IMR-90 (cell line): ENCODE measurements at regions not wholly inside any gene's neighbourhood (a gene's known extent, or its start where the extent isn't known, plus 50 kb on each side); places are given as distances from the start of the nearest gene placed in this dataset.
"Not testable (repeated sequence)": the region's sequence is repeated elsewhere in the genome, so short reads cannot be mapped to it uniquely, and the experiment has no call there.

Experiments
- ATAC-seq: fragments of 200-7000 bp; cut with Tn5 transposase; 2 replicates; pipeline ENCODE4 v1.9.1; 2020; ENCODE audit warnings: low read depth, mild to moderate bottlenecking, moderate library complexity
- BruUV-seq: library from RNA; stranded (reverse); fragments of 400-500 nt; replicated peaks from 2 replicates; lab custom pipeline; 2021; lab: Mats Ljungman, UMichigan
- CTCF ChIA-PET: fragments of 300-600 bp; formaldehyde crosslinking; extraction: SDS; loops from one replicate; lab custom pipeline; 2021; ENCODE audit warnings: antibody characterized with exemption; lab: Yijun Ruan, JAX
- POLR2A ChIA-PET: fragments of 300-600 bp; sonication (Branson Sonifier 250); formaldehyde crosslinking; loops from one replicate; lab custom pipeline; 2022; ENCODE audit warnings: antibody characterized with exemption; ENCODE audit not compliant: unreplicated experiment; lab: Charles Lee
- DNase-seq: peaks from one replicate; pipeline ENCODE4 v3.0.0; 2013
- H2AFZ ChIP-seq: replicated peaks from 2 replicates; pipeline ENCODE3; 2013; ENCODE audit warnings: low read length, mild to moderate bottlenecking; ENCODE audit not compliant: poor library complexity
- H2AK5ac ChIP-seq: 2 replicates; pipeline ENCODE4 v1.6.1; 2013; ENCODE audit warnings: low read depth, low read length, inconsistent platforms
- H2AK9ac ChIP-seq: replicated peaks from 2 replicates; pipeline ENCODE3; 2013; ENCODE audit warnings: mild to moderate bottlenecking, low read depth, low read length, moderate library complexity; ENCODE audit not compliant: poor library complexity
- H2BK120ac ChIP-seq: 2 replicates; pipeline ENCODE4 v1.6.1; 2013; ENCODE audit warnings: low read depth, low read length, inconsistent platforms
- H2BK15ac ChIP-seq: 3 replicates; pipeline ENCODE4 v1.6.1; 2013; ENCODE audit warnings: low read depth, low read length, inconsistent platforms
- H2BK20ac ChIP-seq: 2 replicates; pipeline ENCODE4 v1.6.1; 2013; ENCODE audit warnings: low read depth, mild to moderate bottlenecking, inconsistent platforms, low read length, moderate library complexity
- H2BK5ac ChIP-seq: 2 replicates; pipeline ENCODE4 v1.6.1; 2013; ENCODE audit warnings: mild to moderate bottlenecking, low read depth, low read length, inconsistent platforms; ENCODE audit not compliant: poor library complexity, severe bottlenecking
- H3K14ac ChIP-seq: replicated peaks from 2 replicates; pipeline ENCODE4 v1.6.1; 2013; ENCODE audit warnings: low read depth, low read length, inconsistent platforms
- H3K18ac ChIP-seq: 2 replicates; pipeline ENCODE4 v1.6.1; 2013; ENCODE audit warnings: low read depth, low read length, control low read depth
- H3K23ac ChIP-seq: 2 replicates; pipeline ENCODE4 v1.6.1; 2013; ENCODE audit warnings: low read depth, low read length, inconsistent platforms
- H3K27ac ChIP-seq: 2 replicates; pipeline ENCODE4 v1.5.1; 2013; ENCODE audit warnings: mild to moderate bottlenecking, control low read depth, low read length; ENCODE audit not compliant: insufficient read depth
- H3K27me3 ChIP-seq: 2 replicates; pipeline ENCODE4 v1.6.1; 2013; ENCODE audit warnings: low read length; ENCODE audit not compliant: control insufficient read depth, insufficient read depth
- H3K36me3 ChIP-seq: 2 replicates; pipeline ENCODE4 v1.6.1; 2013; ENCODE audit warnings: low read length, mixed read lengths; ENCODE audit not compliant: control insufficient read depth, insufficient read depth
- H3K4ac ChIP-seq: 2 replicates; pipeline ENCODE4 v1.6.1; 2013; ENCODE audit warnings: low read depth, low read length, inconsistent platforms
- H3K4me1 ChIP-seq: 2 replicates; pipeline ENCODE4 v1.6.1; 2013; ENCODE audit warnings: low read length, mixed read lengths; ENCODE audit not compliant: control insufficient read depth, insufficient read depth
- H3K4me2 ChIP-seq: 2 replicates; pipeline ENCODE4 v1.6.1; 2013; ENCODE audit warnings: low read depth, mild to moderate bottlenecking, control low read depth, low read length, moderate library complexity
- H3K4me3 ChIP-seq: 2 replicates; pipeline ENCODE4 v1.5.1; 2013; ENCODE audit warnings: low read depth, mild to moderate bottlenecking, control low read depth, low read length, moderate library complexity; ENCODE audit not compliant: insufficient read depth
- H3K56ac ChIP-seq: 2 replicates; pipeline ENCODE4 v1.6.1; 2013; ENCODE audit warnings: low read length, inconsistent platforms; ENCODE audit not compliant: insufficient read depth; ENCODE audit errors: extremely low read depth
- H3K79me1 ChIP-seq, 2 experiments: 2 replicates each; pipeline ENCODE4 v1.6.1; 2013; ENCODE audit warnings: low read length in 2 of 2, inconsistent platforms in 1 of 2, low read depth in 1 of 2
- H3K9ac ChIP-seq: 2 replicates; pipeline ENCODE4 v1.6.1; 2013; ENCODE audit warnings: low read depth, low read length, control low read depth
- H3K9me1 ChIP-seq: 2 replicates; pipeline ENCODE4 v1.6.1; 2013; ENCODE audit warnings: low read length, inconsistent platforms; ENCODE audit not compliant: insufficient read depth
- H3K9me3 ChIP-seq: 2 replicates; pipeline ENCODE4 v1.6.1; 2013; ENCODE audit warnings: low read length; ENCODE audit not compliant: control insufficient read depth, insufficient read depth
- H4K20me1 ChIP-seq: 2 replicates; pipeline ENCODE4 v1.6.1; 2013; ENCODE audit warnings: low read length, inconsistent platforms; ENCODE audit not compliant: insufficient read depth
- H4K5ac ChIP-seq: 2 replicates; pipeline ENCODE4 v1.6.1; 2013; ENCODE audit warnings: mild to moderate bottlenecking, low read depth, low read length, control low read depth
- H4K8ac ChIP-seq, 2 experiments: 2 replicates each; pipeline ENCODE4 v1.6.1; 2013; ENCODE audit warnings: low read depth in 2 of 2, low read length in 2 of 2, control low read depth in 1 of 2, inconsistent platforms in 1 of 2
- H4K91ac ChIP-seq: 2 replicates; pipeline ENCODE4 v1.6.1; 2013; ENCODE audit warnings: low read depth, low read length, inconsistent platforms; ENCODE audit not compliant: insufficient read depth
- WGBS, 2 experiments: methylation state at CpG; one replicate each; pipeline versions ENCODE4 v1.1.5 to v1.1.7; 2013; ENCODE audit warnings: missing lambda C conversion rate in 2 of 2; ENCODE audit not compliant: insufficient read length in 1 of 2; ENCODE audit errors: extremely low coverage in 2 of 2; 5-methylcytosine and 5-hydroxymethylcytosine counted together
- dilution Hi-C: fragments of 300-500 bp; cut with HindIII; formaldehyde crosslinking; loops from one replicate; pipeline ENCODE4 v1.14.3; 2018; ENCODE audit warnings: low sequenced_read_pairs; ENCODE audit not compliant: unreplicated experiment
- in situ Hi-C: fragments of 300-500 bp; cut with MboI; formaldehyde crosslinking; loops from 3 replicates; pipeline ENCODE4 v1.14.3; 2019; ENCODE audit warnings: low sequenced_read_pairs, inconsistent platforms, mixed read lengths
- intact Hi-C: fragments of 100-400 bp; cut with micrococcal nuclease; formaldehyde crosslinking; loops from 2 replicates; pipeline ENCODE4 v1.10.0; 2022

- H2BK20ac ChIP-seq, H2BK15ac ChIP-seq, ATAC-seq, H3K27ac ChIP-seq, DNase-seq, H3K4ac ChIP-seq, H2BK5ac ChIP-seq, H3K23ac ChIP-seq, H2BK120ac ChIP-seq, H4K5ac ChIP-seq, in situ Hi-C loops, H3K27me3 ChIP-seq, intact Hi-C loops, BruUV-seq, H2AK5ac ChIP-seq, H3K79me1 ChIP-seq, CTCF ChIA-PET, H3K9ac ChIP-seq, H4K91ac ChIP-seq, H3K36me3 ChIP-seq, H3K4me2 ChIP-seq, H3K18ac ChIP-seq, H3K14ac ChIP-seq, H3K4me1 ChIP-seq, H3K4me3 ChIP-seq, H3K56ac ChIP-seq, H4K8ac ChIP-seq, H4K20me1 ChIP-seq, H2AFZ ChIP-seq, H3K9me1 ChIP-seq, H3K9me3 ChIP-seq, H2AK9ac ChIP-seq, dilution Hi-C loops, POLR2A ChIA-PET: not testable (repeated sequence)
- whole genome bisulfite sequencing, 2 experiments = no CpG with 5 or more reads among the region's 3 CpGs
Measured at GRCh38 chr5:110987573-110987972, 83.9 kb upstream of the TSLP start.
